K562 (cell line): ENCODE measurements at regions not wholly inside any gene's neighbourhood (a gene's known extent, or its start where the extent isn't known, plus 50 kb on each side); places are given as distances from the start of the nearest gene placed in this dataset.
A peak's percentile ranks its signal among the peaks of the same experiment; 100 is the strongest.
"Not testable (repeated sequence)": the region's sequence is repeated elsewhere in the genome, so short reads cannot be mapped to it uniquely, and the experiment has no call there.

Source experiments
- ARID1B ChIP-seq: fragments of 450-650 bp; IDR thresholded peaks from 2 replicates; pipeline ENCODE4 v1.6.1; 2016; ENCODE audit warnings: antibody characterized with exemption, mild to moderate bottlenecking, inconsistent platforms
- ARNT ChIP-seq, 2 experiments: fragments of 450-650 bp; IDR thresholded peaks; 2 replicates each; pipeline ENCODE4 v1.6.1; 2016; ENCODE audit warnings: mild to moderate bottlenecking in 1 of 2
- ATF7 ChIP-seq: fragments of 450-650 bp; IDR thresholded peaks from 2 replicates; pipeline ENCODE4 v1.7.1; 2014; ENCODE audit warnings: mild to moderate bottlenecking, moderate library complexity
- C11orf30 ChIP-seq: fragments of 450-650 bp; IDR thresholded peaks from 2 replicates; pipeline ENCODE4 v1.6.1; 2016; ENCODE audit warnings: low read depth, mild to moderate bottlenecking
- DIDO1 ChIP-seq: fragments of 450-650 bp; IDR thresholded peaks from 2 replicates; pipeline ENCODE4 v1.6.1; 2016; ENCODE audit warnings: low read depth, missing biosample characterization, missing genetic modification characterization
- E2F8 ChIP-seq: fragments of 450-650 bp; IDR thresholded peaks from 2 replicates; pipeline ENCODE4 v1.7.1; 2018; ENCODE audit warnings: mild to moderate bottlenecking, low read depth; ENCODE audit not compliant: partially characterized antibody
- EP300 ChIP-seq: IDR thresholded peaks from 2 replicates; pipeline ENCODE4 v1.6.1; 2012; ENCODE audit warnings: low read length, improper control_type of control experiment
- ETV5 ChIP-seq: sonication (generic); formaldehyde crosslinking; IDR thresholded peaks from 2 replicates; pipeline ENCODE4 v1.4.0; 2020; ENCODE audit warnings: low read depth, mild to moderate bottlenecking, missing genetic modification reagents
- ETV6 ChIP-seq, 3 experiments: fragments of 150-350 bp in 1 of 3; sonication (generic) in 1 of 3; formaldehyde crosslinking in 1 of 3; IDR thresholded peaks; 2 replicates each; pipeline versions ENCODE4 v1.6.1 to v1.8.0; 2014 to 2022; ENCODE audit warnings: borderline replicate concordance in 2 of 3, low read depth in 2 of 3, antibody characterized with exemption in 1 of 3, low read length in 1 of 3, mild to moderate bottlenecking in 1 of 3, missing genetic modification reagents in 1 of 3
- FOXJ2 ChIP-seq: fragments of 200-800 bp; sonication (Bioruptor generic); IDR thresholded peaks from 2 replicates; pipeline ENCODE4 v1.6.1; 2016; ENCODE audit warnings: missing genetic modification characterization, missing compliant biosample characterization
- GABPB1 ChIP-seq: sonication (generic); formaldehyde crosslinking; IDR thresholded peaks from 2 replicates; pipeline ENCODE4 v1.8.0; 2022; ENCODE audit warnings: mild to moderate bottlenecking, missing genetic modification reagents
- HDAC2 ChIP-seq: fragments of 450-650 bp; IDR thresholded peaks from 2 replicates; pipeline ENCODE4 v1.6.1; 2016; ENCODE audit warnings: mild to moderate bottlenecking
- JUND ChIP-seq, 2 experiments: IDR thresholded peaks; 2 replicates in 1 of 2; 3 replicates in 1 of 2; pipeline ENCODE4 v1.6.1; 2011; ENCODE audit warnings: borderline replicate concordance in 2 of 2, low read depth in 2 of 2, low read length in 2 of 2, improper control_type of control experiment in 1 of 2, missing biosample characterization in 1 of 2, missing genetic modification characterization in 1 of 2, missing genetic modification reagents in 1 of 2
- KDM1A ChIP-seq, 2 experiments: fragments of 450-650 bp; IDR thresholded peaks; 2 replicates each; pipeline ENCODE4 v1.6.1; 2016; ENCODE audit warnings: mild to moderate bottlenecking in 2 of 2
- LEF1 ChIP-seq: fragments of 450-650 bp; IDR thresholded peaks from 2 replicates; pipeline ENCODE4 v1.6.1; 2016; ENCODE audit warnings: mild to moderate bottlenecking
- MECOM ChIP-seq: fragments of 250-450 bp; sonication (Bioruptor Pico); IDR thresholded peaks from 2 replicates; pipeline ENCODE4 v1.8.0; 2022; ENCODE audit warnings: inconsistent platforms
- MTA2 ChIP-seq: fragments of 450-650 bp; IDR thresholded peaks from 2 replicates; pipeline ENCODE4 v1.6.1; 2016; ENCODE audit warnings: low read depth
- NCOR1 ChIP-seq: fragments of 450-650 bp; IDR thresholded peaks from 2 replicates; pipeline ENCODE4 v1.6.1; 2016; ENCODE audit warnings: mild to moderate bottlenecking, moderate library complexity
- OTX1 ChIP-seq: fragments of 450-650 bp; formaldehyde crosslinking; IDR thresholded peaks from 2 replicates; pipeline ENCODE4 v1.4.0; 2022; ENCODE audit warnings: mild to moderate bottlenecking
- RCOR1 ChIP-seq, 2 experiments: IDR thresholded peaks; 2 replicates each; pipeline ENCODE4 v1.6.1; 2012; ENCODE audit warnings: low read depth in 2 of 2, low read length in 2 of 2, borderline replicate concordance in 1 of 2, improper control_type of control experiment in 1 of 2
- SMARCA4 ChIP-seq: fragments of 450-650 bp; IDR thresholded peaks from 2 replicates; pipeline ENCODE4 v1.6.1; 2016
- SOX6 ChIP-seq: fragments of 450-650 bp; IDR thresholded peaks from 2 replicates; pipeline ENCODE4 v1.6.1; 2014; ENCODE audit warnings: mild to moderate bottlenecking
- ZEB2 ChIP-seq: fragments of 450-650 bp; IDR thresholded peaks from 2 replicates; pipeline ENCODE4 v1.6.1; 2016
- ZNF589 ChIP-seq: fragments of 200-800 bp; sonication (Bioruptor generic); IDR thresholded peaks from 2 replicates; pipeline ENCODE4 v1.6.1; 2016; ENCODE audit warnings: low read depth, missing genetic modification characterization, missing compliant biosample characterization
- TF ChIP-seq, protein P1 (sequence below), 2 experiments: fragments of 450-650 bp in 1 of 2; sonication (generic) in 1 of 2; formaldehyde crosslinking in 1 of 2; IDR thresholded peaks in 1 of 2; conservative IDR thresholded peaks in 1 of 2; 2 replicates each; pipeline versions ENCODE4 v1.6.1 to v1.8.1; 2016 to 2023; ENCODE audit warnings: mild to moderate bottlenecking in 2 of 2, moderate library complexity in 2 of 2, inconsistent platforms in 1 of 2, missing genetic modification reagents in 1 of 2

- TF ChIP-seq FOXJ2 (tag) (peak; percentile 81; the same call in 1 of the 2 replicates), SMARCA4 (peak; percentile 70), ZNF589 (CRISPR knock-in tag) (peak; percentile 48; the same call in 1 of the 2 replicates), ATF7 (peak; percentile 50; the same call in 1 of the 2 replicates), C11orf30 (peak; percentile 94), ARNT (IDR thresholded peaks at IDR 0.05) (peak in 1 of 2 experiments; percentile 53; a peak in 1 of 4 replicates), GABPB1 (CRISPR knock-in tag) (peak; percentile 48; the same call in 1 of the 2 replicates), RCOR1 (IDR thresholded peaks at IDR 0.05; ENCODE audit: borderline replicate concordance in 1 of 2, low read depth in 2 of 2, low read length in 2 of 2) (peak in 1 of 2 experiments; percentile 76; a peak in 2 of 4 replicates), ZEB2 (peak; percentile 66; the same call in 1 of the 2 replicates), ETV5 (CRISPR knock-in tag) (peak; percentile 61; the same call in 1 of the 2 replicates), MECOM (peak; percentile 83), LEF1 (0 out of 2 replicates have a peak, but pooled peaks have one; percentile 36), ARID1B (peak; percentile 87), DIDO1 (0 out of 2 replicates have a peak, but pooled peaks have one; percentile 34), MTA2 (peak; percentile 32; the same call in 1 of the 2 replicates), OTX1 (CRISPR knock-in tag) (0 out of 2 replicates have a peak, but pooled peaks have one; percentile 13), KDM1A (IDR thresholded peaks at IDR 0.05) (peak in 1 of 2 experiments; percentile 56; a peak in 2 of 4 replicates), HDAC2 (peak; percentile 51; the same call in 1 of the 2 replicates), E2F8 (peak; percentile 39), NCOR1 (peak; percentile 54; the same call in 1 of the 2 replicates), ETV6 (IDR thresholded peaks at IDR 0.05; ENCODE audit: borderline replicate concordance in 1 of 2, low read depth in 2 of 2, low read length in 1 of 2) (peak in 1 of 2 experiments; percentile 58; a peak in 1 of 4 replicates), JUND (IDR thresholded peaks at IDR 0.05; ENCODE audit: borderline replicate concordance, low read depth, low read length) (peak; percentile 19; the same call in 1 of the 2 replicates), JUND (tag; IDR thresholded peaks at IDR 0.05; ENCODE audit: borderline replicate concordance, low read depth, low read length) (peak; percentile 44; the same call in 2 of the 3 replicates), EP300 (peak; percentile 40), SOX6 (peak; percentile 99)
- TF ChIP-seq, protein P1, sequence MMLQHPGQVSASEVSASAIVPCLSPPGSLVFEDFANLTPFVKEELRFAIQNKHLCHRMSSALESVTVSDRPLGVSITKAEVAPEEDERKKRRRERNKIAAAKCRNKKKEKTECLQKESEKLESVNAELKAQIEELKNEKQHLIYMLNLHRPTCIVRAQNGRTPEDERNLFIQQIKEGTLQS (IDR thresholded peaks at IDR 0.05), result peak; percentile 30; the same call in 1 of the 2 replicates
- TF ChIP-seq, protein P1 (CRISPR knock-in tag; conservative IDR thresholded peaks at IDR 0.05), result not testable (repeated sequence)
- TF ChIP-seq ETV6 (CRISPR knock-in tag; IDR thresholded peaks at IDR 0.05; ENCODE audit: borderline replicate concordance), result not testable (repeated sequence)
These were observed 136.4 kb upstream of the AFDN start (continued) for GRCh38 chr6:167690167-167690922.
